HS-27A (cell line): ENCODE measurements at regions not wholly inside any gene's neighbourhood (a gene's known extent, or its start where the extent isn't known, plus 50 kb on each side); places are given as distances from the start of the nearest gene placed in this dataset.

Experiments
- DNase-seq: peaks from one replicate; pipeline ENCODE4 v3.0.0-alpha.2; 2012; ENCODE audit warnings: low read depth, missing footprints

DNA sequence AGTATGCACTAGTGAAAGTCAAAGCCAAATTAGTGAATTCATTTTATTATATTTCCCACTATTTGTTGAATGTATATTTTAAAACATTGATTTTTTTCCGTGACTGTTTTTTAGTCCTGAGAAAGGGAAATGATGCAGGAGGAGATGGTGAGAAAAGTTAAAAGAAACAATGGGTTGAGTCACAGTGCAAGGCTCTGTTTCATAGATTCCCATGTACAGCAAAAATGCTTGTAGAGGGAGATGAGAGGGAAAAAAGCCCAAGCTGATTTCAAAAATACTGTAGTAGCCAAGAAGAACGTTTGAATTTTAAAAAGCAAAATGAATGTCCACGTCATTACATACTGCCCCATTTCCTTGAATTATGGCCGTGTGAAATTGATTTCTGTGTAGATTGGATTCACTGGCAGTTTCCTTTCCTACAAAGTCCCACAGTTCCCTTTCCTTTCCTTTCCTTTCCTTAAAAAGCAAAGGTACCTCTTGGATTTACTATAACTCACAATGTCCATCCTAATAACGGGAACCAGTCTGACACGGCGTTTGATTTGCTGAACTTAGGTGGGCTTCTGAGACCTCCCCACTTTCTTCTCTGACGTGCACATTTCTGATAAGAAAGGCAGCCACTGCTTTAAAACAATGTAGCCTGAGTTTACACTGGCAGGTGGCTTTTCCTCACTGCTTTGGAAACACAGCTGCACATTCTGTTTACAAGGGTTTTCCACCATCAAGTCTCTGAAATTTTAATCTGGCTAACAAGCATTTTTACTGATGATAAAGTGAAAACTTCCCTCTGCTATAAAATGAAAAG is 63.7 kb downstream of the SPCS3 start:
- no peak for DNase-seq

DNA sequence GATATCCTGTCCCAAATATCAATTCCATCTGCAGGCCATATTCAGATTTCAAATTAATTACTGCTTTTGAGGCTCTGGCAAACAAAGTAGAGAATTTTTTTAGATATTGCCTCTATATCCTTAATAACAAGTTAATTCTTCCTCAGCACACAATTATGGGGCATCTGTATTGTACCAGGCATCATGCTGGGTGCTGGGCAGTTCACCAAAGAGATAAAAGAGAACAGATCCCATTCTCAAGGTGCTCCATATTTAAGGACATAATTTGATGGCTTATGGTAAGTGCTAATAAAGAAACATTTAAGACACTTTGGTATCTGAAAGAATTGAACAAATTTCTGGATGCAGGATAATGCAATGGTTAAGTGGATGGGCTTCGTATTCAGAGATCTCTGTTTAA is 65.8 kb downstream of the SPCS3 start:
- DNase-seq = no peak

DNA sequence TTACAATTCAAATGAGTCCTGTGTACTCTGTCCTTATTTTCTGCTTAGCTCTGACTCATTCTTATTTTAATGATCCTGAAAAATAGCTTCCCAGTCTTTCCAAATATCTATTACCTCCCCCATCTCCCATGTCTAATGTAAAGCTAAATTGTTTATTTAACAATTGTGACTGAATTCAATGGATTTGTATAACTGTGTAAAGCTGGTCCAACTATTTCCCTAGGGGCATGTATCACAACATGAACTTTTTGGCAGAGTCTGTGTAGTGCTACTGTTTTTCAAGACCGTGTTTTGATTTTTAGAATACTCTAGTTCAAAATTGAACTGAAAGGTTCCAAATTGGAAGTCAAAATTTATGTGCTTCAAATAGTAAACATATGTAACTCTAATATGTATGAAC is 67.8 kb downstream of the SPCS3 start:
- no peak for DNase-seq

DNA sequence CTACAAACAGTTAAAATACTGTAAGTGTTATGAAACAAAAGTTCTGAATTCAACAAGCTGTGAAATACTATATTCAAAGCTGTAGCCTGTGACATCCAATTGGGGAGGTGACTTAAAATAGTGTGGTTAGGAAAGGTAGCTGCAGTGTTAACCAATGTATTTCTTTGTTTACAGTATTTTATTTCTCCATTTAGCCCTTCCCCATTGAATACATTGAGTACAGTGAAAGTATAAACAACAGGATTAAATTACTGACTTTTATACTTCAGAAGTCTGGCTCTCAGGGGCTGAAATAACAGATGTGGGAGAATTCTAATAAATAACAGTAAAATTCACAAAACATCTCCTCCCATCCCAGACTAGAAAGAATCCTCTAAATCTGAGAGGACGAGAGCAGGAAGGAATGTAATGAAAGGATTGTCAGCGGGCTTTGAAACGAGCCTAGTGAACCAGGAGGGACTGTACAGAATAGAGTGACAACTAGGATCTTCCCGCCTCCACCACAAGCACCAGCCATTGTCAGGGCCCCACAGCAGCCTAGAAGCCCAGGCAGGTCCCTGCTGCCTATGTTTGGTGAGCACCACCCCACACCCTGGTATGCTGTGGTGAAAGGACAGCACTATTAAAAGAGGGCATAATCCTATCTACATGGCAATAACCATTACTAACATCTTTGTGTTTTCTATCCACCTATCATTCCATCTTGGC is 73.7 kb downstream of the SPCS3 start:
- no peak for DNase-seq

DNA sequence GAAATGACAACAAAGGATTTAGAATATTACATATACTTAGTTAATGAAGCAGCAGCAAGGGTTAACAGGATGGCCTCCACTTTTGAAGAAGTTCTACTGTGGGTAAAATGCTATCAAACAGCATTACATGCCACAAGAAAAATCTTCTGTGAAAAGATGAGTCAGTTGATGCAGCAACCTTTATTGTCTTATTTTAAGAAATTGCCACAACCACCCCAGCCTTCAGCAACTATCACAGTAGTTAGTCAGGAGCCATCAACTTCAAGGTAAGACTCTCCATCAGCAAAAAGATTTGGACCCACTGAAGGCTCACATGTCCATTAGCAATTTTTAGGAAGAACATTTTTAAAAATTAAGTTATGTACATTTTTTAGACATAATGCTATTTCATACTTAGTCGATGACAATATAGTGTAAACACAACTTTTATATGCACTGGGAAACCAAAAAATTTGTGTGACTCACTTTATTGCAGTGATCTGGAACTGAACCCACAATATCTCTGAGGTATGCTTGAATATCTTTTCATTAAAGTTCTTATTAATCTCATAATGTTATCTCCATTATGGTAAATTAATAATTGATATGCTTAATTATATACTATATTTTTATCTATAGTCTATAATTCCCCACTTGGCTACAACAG is 81.2 kb downstream of the SPCS3 start:
- DNase-seq = no peak

DNA sequence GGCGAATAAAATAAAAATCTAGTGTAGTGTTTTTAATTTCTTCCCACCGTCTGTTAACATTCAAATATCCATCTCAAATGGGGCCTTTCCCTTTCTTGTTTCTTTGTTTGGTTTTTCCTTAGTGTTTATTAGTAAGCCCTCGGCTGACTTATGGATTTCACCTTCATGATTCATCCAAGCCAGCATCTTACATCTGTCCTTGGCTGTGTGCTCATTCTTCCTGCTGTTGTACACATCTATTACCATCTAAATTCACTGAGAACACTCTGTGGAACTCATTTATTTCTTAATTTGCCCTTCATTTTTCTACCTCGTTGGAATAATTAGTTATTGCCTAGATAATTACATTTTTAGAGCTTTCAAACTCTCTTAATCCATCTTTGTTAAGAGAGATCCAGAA is 84.9 kb downstream of the SPCS3 start:
- DNase-seq = no peak

DNA sequence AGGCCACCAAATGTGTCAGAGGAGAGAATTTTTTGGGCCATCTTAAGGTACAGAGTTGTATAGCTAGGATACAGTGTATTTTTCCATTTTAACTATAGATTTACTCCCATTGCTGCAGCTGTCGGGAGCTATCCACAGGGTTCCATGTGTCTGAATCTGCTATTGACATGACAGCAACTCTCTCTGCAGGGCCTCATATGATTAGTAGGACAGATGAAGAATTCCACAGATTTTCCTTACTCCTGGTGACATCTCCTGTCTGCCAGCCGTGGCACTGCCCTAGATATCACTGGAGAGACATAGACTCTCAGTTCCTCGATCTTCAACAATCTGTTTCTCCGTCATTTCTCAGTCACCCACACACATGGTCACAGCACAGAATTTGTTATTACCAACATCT is 86.5 kb downstream of the SPCS3 start:
- DNase-seq = no peak

DNA sequence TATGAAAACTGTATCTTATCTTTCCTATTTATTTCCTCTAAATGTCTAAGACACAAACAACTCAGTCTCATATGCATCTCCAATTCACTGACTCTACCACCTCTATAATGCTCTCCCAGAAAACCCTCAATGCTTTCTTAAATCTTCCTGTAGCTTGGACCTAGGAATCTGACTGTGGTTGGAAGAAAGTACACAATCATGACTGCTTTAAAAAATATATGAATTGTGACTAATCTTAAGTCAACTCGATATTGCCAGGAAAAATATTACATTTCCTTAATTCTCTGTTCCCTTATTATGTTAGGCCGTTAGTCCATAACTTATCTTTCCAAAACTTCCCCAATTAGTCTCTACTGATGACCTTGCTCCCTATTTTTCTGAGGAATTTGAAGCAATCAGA is 87.0 kb downstream of the SPCS3 start:
- no peak for DNase-seq

DNA sequence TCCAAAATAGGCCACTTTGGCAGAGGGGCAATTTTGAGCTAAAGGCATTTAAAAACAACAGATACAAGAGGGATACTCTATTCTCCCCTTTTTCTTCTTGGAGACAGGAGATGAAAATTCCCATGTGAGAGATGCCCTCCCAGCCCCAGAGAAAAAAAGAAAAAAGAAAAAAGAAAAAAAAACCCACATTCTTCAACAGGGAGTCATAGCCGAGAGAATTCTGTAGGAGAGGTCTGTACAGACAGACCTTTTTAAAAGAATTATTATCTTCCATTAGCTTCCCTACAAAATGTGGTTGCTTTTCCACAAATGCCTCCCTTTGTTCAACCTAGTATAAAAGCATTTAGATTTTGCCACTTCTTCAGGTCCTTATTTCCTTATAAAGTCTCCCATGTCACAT is 89.9 kb downstream of the SPCS3 start:
- DNase-seq = peak; percentile 54

DNA sequence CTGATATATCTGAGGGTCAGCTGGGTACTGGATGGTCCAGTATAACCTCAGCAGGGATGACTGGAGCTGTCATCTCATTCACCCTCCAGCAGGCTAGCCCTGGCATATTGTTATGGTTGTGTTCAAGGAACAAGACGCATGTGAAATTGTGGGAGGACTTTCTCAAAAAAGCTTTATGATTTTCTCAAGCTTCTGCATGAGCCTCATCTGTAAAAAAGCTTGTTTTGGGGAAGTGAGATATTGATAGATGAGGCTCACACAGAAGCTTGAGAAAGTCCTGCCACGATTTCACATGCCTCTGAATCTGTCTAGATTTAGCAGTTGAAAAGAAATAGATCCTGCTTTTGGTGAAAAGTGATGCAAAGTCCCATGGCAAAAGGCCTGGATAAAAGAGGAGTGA is 93.4 kb downstream of the SPCS3 start:
- DNase-seq = no peak

DNA sequence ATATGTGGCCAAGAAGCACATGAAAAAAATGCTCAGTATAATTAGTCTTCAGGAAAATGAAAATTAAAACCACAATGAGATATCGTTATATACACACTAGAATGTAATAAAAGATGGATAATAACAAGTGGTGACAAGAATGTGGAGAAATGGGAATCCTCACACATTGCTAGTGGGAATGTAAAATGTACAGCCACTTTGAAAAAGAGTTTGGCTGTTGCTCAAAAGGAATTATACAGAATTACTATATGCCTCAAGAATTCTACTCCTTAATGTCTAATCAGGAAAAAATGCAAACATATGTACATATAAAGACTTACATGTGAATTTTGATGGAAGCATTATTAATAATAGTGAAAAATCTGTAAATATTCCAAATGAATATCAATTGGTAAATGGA is 102.2 kb downstream of the SPCS3 start:
- no peak for DNase-seq

DNA sequence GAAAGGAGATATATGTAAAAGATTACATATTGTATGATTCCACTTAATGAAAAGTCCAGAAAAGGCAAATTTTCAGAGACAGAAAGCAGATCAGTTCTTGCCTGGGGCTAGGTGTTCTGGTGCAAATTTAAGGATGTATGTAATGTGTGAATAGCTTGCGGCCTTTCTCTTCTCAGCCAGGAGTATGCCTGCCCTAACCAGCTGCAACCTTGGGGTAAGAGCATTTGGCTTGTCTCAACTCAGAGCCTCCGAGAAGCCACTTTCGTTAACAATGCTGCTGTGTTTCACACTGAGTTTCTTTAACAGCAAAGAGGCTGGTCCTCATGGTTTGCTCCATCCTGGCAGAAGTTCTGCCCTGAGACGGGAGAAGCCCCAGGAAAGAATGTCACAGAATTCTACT is 102.7 kb downstream of the SPCS3 start:
- DNase-seq = no peak

DNA sequence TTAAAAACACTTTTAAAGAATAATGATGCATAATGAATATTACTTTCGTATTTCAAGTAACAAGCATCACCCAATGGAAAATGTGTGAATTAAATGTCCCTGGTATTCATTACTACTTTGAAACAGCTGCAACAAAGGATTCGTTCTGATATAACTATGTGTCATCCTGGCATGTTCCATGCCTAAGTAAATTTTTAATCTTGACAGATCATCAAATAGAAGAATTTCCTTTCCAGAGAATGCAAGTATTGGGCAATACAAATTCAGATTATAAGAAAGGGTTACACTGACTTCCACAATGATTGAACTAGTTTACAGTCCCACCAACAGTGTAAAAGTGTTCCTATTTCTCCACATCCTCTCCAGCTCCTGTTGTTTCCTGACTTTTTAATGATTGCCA is 105.3 kb downstream of the SPCS3 start:
- DNase-seq = no peak

DNA sequence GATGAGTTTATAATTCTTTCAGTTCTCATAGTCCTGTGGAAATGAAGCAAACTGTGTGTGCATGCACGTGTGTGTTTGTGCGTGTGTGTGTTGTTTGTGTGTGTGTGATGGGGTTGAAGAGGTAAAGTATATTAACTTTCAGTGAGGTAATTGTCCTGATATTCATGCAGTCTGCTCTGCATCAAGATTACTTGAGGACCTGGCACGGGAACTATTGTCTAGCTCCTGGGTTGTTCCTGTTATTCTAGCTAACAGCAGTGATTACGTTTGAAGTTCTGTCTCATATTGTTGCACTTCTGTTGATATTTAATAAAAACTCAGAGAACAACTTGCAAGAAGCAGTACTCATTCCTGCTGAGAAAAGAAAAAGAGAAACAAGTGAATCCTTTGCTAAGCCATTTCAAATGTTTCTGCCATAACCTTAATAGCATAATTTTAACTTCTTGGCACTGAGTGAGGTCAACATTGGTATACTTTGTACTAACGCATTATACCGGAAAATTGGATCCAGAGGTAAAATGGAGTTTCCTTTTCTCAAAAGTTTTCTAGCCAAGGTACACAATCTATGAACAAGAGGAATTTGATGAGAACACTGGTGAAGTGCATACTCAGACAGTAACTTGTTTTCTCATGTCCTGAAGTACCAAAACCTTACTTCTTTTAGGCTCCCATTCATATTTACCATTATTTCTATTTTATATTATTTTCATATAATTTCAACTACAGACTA is 113.2 kb downstream of the SPCS3 start:
- DNase-seq = no peak

DNA sequence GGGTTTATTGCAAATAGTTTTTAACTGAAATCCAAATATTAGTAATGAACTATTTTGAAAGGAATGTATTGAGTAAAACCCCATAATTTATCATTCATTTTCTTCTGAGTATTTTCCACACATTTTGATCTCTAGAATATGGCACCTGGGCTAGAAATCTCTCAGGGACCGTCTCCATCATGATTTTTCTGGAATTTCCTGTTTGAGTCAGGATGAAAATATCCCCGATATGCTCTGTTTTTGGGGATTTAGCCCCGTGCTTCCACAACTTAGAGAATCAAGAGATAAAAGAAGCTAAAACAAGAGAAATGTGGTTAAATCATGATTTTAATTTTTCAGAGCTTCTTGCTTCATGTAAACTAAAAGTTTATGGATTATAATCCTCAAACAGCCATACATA is 114.2 kb downstream of the SPCS3 start:
- peak; percentile 88 for DNase-seq

DNA sequence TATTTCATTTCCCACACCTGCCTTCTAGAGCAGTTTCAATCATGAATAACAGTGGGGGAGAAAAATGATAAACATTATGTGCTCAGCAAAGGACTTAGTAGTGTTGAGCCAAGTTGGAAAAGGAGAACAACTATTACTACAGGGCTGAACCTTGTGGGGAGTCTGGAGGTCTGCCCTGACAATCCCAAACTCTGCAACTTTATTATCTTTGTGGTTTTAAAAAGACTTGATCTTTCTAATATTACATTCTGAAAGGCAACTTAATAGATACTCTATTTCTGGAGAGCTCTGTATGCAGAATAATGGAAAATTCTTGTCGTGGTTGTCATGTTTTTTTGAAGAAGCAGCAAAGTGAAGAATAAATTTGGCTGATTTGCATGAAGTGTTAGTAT is 116.1 kb downstream of the SPCS3 start:
- no peak for DNase-seq

DNA sequence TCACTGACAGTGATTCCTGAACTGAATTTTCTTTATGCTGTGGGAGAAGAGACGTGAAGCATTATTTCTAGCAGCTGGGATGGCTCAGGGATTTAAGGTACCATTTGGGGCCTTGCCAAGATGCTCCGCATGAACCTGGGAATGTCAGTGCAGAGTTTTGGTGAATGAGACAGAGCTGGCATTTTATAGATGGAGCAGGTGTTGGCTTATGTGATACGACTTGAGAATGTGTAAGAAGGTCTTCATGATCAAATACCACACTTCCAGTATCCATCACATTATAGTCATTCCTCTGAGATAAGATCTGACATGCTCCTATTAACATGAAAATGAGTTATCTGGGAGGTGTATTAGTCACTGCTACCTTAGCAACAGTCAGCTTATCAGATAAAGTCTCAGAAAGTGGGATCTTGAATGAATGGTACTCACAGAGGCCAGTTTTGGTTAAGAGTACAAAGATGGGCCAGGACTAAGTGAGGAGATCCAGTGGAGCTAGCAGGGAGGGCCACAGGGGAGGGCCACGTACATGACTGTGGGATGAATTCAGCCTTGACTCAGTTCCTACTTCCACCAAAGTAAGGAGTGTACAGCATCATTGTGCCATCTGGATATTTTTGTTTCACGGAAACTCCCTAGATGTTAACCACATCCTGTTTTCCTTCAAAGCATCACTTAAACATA is 116.7 kb downstream of the SPCS3 start:
- peak; percentile 93 for DNase-seq

DNA sequence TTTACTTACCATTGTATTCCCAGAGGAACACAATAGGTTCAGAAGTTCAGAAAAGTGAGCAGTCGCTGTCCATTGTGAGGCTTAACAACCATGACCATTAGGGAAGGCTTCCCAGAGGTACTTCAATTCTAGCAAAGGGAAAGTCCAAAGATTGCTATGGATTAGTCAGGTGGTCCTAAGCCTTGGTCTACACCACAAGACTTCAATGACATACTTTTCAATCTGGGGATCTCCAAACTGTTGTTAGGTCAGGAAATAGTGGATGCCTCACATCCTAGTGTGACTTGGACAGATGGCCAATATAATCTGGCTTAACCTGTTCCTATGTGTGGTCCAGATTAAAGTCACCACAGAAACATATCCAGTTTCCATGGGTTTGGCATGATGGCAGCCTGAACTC is 118.0 kb downstream of the SPCS3 start:
- DNase-seq = no peak

DNA sequence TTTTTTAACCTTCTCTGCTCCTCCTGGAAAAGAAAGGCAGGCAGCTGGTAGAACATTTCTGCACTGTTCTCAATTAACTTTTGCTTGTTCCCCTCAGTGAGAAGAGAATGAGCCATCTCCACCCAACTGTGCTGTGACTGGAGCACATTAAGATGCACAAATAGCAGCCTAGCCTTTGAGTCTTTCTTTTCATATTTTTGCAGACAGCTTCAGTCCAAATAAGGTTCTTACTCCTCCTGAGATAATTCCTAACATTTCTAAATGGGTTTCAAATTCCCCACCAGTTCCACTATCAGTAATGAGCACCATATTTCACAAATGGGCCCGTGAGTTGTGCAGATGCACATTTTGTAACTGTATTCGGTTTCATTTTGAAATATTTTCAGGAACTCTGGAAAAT is 118.6 kb downstream of the SPCS3 start:
- DNase-seq = no peak

DNA sequence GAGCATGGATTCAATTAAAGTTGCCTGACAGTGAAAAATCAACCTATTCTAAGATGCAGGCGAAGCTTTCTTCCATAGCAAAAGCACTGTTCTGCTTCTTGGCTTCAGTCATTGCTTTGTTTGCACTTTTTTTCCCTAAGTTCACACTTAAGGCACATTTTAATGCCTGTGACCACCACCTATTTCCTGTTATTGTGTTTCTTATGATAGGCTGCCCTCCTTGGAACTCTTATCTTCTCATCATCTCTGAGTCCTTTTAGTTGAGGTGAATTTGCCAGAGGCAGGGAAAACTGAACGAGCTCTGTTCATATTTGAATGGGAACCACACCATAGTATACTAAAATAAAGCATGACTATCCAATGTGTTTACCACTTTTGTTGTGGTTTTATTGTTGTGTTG is 119.8 kb downstream of the SPCS3 start:
- DNase-seq = no peak

DNA sequence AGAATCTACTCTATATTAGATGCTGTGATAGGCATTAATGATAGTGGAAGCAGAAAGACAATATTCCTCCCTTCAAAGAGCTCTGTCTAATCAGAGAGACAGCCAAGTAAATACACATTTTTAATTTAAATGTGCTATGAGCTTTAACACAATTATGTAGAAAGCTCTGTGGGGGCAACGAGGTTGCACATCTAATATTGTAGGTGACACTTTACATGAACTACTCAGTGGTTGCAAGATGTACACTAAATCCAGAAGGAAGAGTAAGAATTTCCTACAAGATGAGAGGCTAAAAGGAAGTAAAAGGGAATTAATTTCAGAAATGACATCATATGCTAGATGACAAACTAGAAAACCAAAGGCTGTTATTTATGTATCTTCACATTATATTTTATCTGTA is 120.9 kb downstream of the SPCS3 start:
- no peak for DNase-seq

DNA sequence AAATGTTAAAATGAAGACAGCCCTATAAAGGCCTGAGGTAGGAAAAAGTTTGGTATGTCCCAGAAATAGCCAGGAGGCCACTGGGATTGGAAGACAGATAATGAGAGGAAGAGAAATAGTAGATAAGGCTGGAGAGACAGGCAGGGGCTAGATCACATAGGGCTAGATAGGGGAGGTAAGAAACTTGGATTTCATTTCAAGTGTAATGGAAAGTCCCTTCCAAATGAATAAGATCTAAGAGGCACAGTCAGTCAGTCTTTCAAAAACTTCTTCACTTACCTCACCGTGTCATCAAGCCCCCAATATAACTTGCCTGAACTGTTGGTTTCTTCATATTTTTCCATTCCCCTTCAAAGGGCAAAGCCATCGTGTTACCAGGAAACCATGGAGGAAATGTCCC is 121.8 kb downstream of the SPCS3 start:
- no peak for DNase-seq
